Thymus (tissue), 11 donors: ENCODE measurements at regions not wholly inside any gene's neighbourhood (a gene's known extent, or its start where the extent isn't known, plus 50 kb on each side); places are given as distances from the start of the nearest gene placed in this dataset.
A peak's percentile ranks its signal among the peaks of the same experiment; 100 is the strongest.

Experiments
- DNase-seq, 9 donors: peaks; one replicate each; pipeline ENCODE4 v3.0.0-alpha.2; 2013; ENCODE audit warnings: low spot score in 9 of 9, low read depth in 6 of 9, missing footprints in 1 of 9
- H3K27ac ChIP-seq, 2 donors: one replicate each; pipeline ENCODE4 v1.5.1; 2013; ENCODE audit warnings: control low read depth in 1 of 2, low read depth in 1 of 2, low read length in 1 of 2, mild to moderate bottlenecking in 1 of 2, moderate library complexity in 1 of 2
- H3K27me3 ChIP-seq, 2 donors: one replicate each; pipeline ENCODE4 v1.5.1; 2013; ENCODE audit warnings: low read length in 1 of 2; ENCODE audit not compliant: control insufficient read depth in 2 of 2, insufficient read depth in 1 of 2
- H3K36me3 ChIP-seq, 2 donors: one replicate each; pipeline ENCODE4 v1.5.1; 2013; ENCODE audit warnings: low read length in 1 of 2, mild to moderate bottlenecking in 1 of 2, moderate library complexity in 1 of 2; ENCODE audit not compliant: control insufficient read depth in 2 of 2, insufficient read depth in 2 of 2
- H3K4me1 ChIP-seq, 2 donors: one replicate each; pipeline ENCODE4 v1.5.1; 2013; ENCODE audit warnings: low read length in 2 of 2; ENCODE audit not compliant: control insufficient read depth in 2 of 2, insufficient read depth in 2 of 2
- H3K4me3 ChIP-seq, 2 donors: one replicate each; pipeline ENCODE4 v1.5.1; 2013; ENCODE audit warnings: low read length in 2 of 2, control low read depth in 1 of 2, mild to moderate bottlenecking in 1 of 2
- H3K9me3 ChIP-seq, 2 donors: one replicate each; pipeline ENCODE4 v1.5.1; 2013; ENCODE audit warnings: low read length in 1 of 2, mild to moderate bottlenecking in 1 of 2; ENCODE audit not compliant: control insufficient read depth in 2 of 2, insufficient read depth in 1 of 2
- WGBS: extraction: QIAGEN DNeasy Blood & Tissue Kit; methylation state at CpG from one replicate; pipeline ENCODE4 v1.1.7; 2013; 5-methylcytosine and 5-hydroxymethylcytosine counted together
- donor health status: healthy.

- H3K36me3 ChIP-seq, result no peaks in the 10 kb centered on the region
- no peaks in the 10 kb centered on the region for H3K27me3 ChIP-seq
- no peak overlapping the region for H3K4me3 ChIP-seq
- no peaks in the 10 kb centered on the region for H3K4me1 ChIP-seq
- H3K27ac ChIP-seq, result no peak overlapping the region
- WGBS, result 77% methylated on average over 3 of the region's 3 CpGs
- no peaks in the 10 kb centered on the region for H3K9me3 ChIP-seq
- no peak for DNase-seq
Measured at GRCh38 chr5:109965634-109966033, 275.9 kb downstream of the MAN2A1 start.

- Histone ChIP-seq H3K4me1 (peaks cover 3 to 4% of the 10 kb centered on the region in 2 donors), H3K9me3 (no peaks in the 10 kb centered on the region), H3K27ac (no peak overlapping the region), H3K27me3 (no peaks in the 10 kb centered on the region), H3K36me3 (no peaks in the 10 kb centered on the region), H3K4me3 (no peak overlapping the region)
- no peak for DNase-seq
- WGBS, result 99% methylated on average over 1 of the region's 1 CpG
Measured at GRCh38 chr5:109971968-109972367, 282.2 kb downstream of the MAN2A1 start.

- no peak for DNase-seq
- no peak overlapping the region for H3K4me3 ChIP-seq
- no peak overlapping the region for H3K27ac ChIP-seq
- H3K27me3 ChIP-seq, result no peaks in the 10 kb centered on the region
- no peaks in the 10 kb centered on the region for H3K9me3 ChIP-seq
- no peaks in the 10 kb centered on the region for H3K4me1 ChIP-seq
- no peaks in the 10 kb centered on the region for H3K36me3 ChIP-seq
Measured at GRCh38 chr5:109981979-109982378, 292.3 kb downstream of the MAN2A1 start.

GRCh38 chr5:109982966-109983534 lies 293.3 kb downstream of the MAN2A1 start:
- no peaks in the 10 kb centered on the region for H3K36me3 ChIP-seq
- no peaks in the 10 kb centered on the region for H3K4me1 ChIP-seq
- H3K27ac ChIP-seq, result no peak overlapping the region
- H3K4me3 ChIP-seq, result no peak overlapping the region
- no peaks in the 10 kb centered on the region for H3K9me3 ChIP-seq
- H3K27me3 ChIP-seq, result no peaks in the 10 kb centered on the region
- no peak for DNase-seq
- WGBS, result 96% methylated on average over 3 of the region's 3 CpGs

- no peaks in the 10 kb centered on the region for H3K9me3 ChIP-seq
- no peaks in the 10 kb centered on the region for H3K36me3 ChIP-seq
- no peak overlapping the region for H3K4me3 ChIP-seq
- H3K4me1 ChIP-seq, result no peaks in the 10 kb centered on the region
- no peak for DNase-seq
- WGBS, result 97% methylated on average over 2 of the region's 2 CpGs
- H3K27me3 ChIP-seq, result no peaks in the 10 kb centered on the region
- no peak overlapping the region for H3K27ac ChIP-seq
Measured at GRCh38 chr5:109986726-109987125, 297.0 kb downstream of the MAN2A1 start.

- Histone ChIP-seq H3K4me3 (no peak overlapping the region), H3K27me3 (no peaks in the 10 kb centered on the region), H3K36me3 (no peaks in the 10 kb centered on the region), H3K9me3 (no peaks in the 10 kb centered on the region), H3K4me1 (no peaks in the 10 kb centered on the region), H3K27ac (no peak overlapping the region)
- WGBS, result 0% methylated on average over 1 of the region's 1 CpG
- peak in 1 of 9 donors; percentile 4 for DNase-seq
Measured at GRCh38 chr5:109987355-109987754, 297.6 kb downstream of the MAN2A1 start.

GRCh38 chr5:109987970-109988369 lies 298.2 kb downstream of the MAN2A1 start:
- H3K36me3 ChIP-seq, result no peaks in the 10 kb centered on the region
- H3K4me1 ChIP-seq, result no peaks in the 10 kb centered on the region
- H3K4me3 ChIP-seq, result no peak overlapping the region
- H3K27ac ChIP-seq, result no peak overlapping the region
- WGBS, result 93% methylated on average over 2 of the region's 2 CpGs
- H3K9me3 ChIP-seq, result no peaks in the 10 kb centered on the region
- no peaks in the 10 kb centered on the region for H3K27me3 ChIP-seq
- no peak for DNase-seq

- no peak overlapping the region for H3K27ac ChIP-seq
- DNase-seq, result no peak
- H3K27me3 ChIP-seq, result no peaks in the 10 kb centered on the region
- H3K4me3 ChIP-seq, result no peak overlapping the region
- H3K4me1 ChIP-seq, result no peaks in the 10 kb centered on the region
- WGBS, result 98% methylated on average over 7 of the region's 7 CpGs
- H3K9me3 ChIP-seq, result no peaks in the 10 kb centered on the region
- H3K36me3 ChIP-seq, result no peaks in the 10 kb centered on the region
Measured at GRCh38 chr5:109989161-109989560, 299.4 kb downstream of the MAN2A1 start.

GRCh38 chr5:109989994-109990722 lies 300.4 kb downstream of the MAN2A1 start:
- H3K27ac ChIP-seq, result no peak overlapping the region
- no peak for DNase-seq
- 97% methylated on average over 4 of the region's 4 CpGs for WGBS
- no peak overlapping the region for H3K4me3 ChIP-seq
- H3K4me1 ChIP-seq, result no peaks in the 10 kb centered on the region
- no peaks in the 10 kb centered on the region for H3K27me3 ChIP-seq
- no peaks in the 10 kb centered on the region for H3K36me3 ChIP-seq
- H3K9me3 ChIP-seq, result no peaks in the 10 kb centered on the region
